GM12891 (cell line): ENCODE measurements at regions not wholly inside any gene's neighbourhood (a gene's known extent, or its start where the extent isn't known, plus 50 kb on each side); places are given as distances from the start of the nearest gene placed in this dataset.

Experiments
- POLR2A ChIP-seq: IDR thresholded peaks from 2 replicates; pipeline ENCODE4 v1.6.1; 2011; ENCODE audit warnings: low read depth, low read length, control low read depth
- POLR2AphosphoS5 ChIP-seq: IDR thresholded peaks from 2 replicates; pipeline ENCODE4 v1.6.1; 2011; ENCODE audit warnings: low read depth, low read length, control low read depth

GRCh38 chr15:23860290-23861245 lies 173.5 kb upstream of the NDN start:
- TF ChIP-seq POLR2A (no peak), POLR2AphosphoS5 (no peak)
